GM21360 (cell line): ENCODE measurements at regions not wholly inside any gene's neighbourhood (a gene's known extent, or its start where the extent isn't known, plus 50 kb on each side); places are given as distances from the start of the nearest gene placed in this dataset.

ENCODE experiments used
- ATAC-seq: cut with Tn5 transposase; IDR thresholded peaks from one replicate; pipeline ENCODE4 v1.9.1; 2021; ENCODE audit warnings: mild to moderate bottlenecking, moderate library complexity; ENCODE audit not compliant: unreplicated experiment

DNA sequence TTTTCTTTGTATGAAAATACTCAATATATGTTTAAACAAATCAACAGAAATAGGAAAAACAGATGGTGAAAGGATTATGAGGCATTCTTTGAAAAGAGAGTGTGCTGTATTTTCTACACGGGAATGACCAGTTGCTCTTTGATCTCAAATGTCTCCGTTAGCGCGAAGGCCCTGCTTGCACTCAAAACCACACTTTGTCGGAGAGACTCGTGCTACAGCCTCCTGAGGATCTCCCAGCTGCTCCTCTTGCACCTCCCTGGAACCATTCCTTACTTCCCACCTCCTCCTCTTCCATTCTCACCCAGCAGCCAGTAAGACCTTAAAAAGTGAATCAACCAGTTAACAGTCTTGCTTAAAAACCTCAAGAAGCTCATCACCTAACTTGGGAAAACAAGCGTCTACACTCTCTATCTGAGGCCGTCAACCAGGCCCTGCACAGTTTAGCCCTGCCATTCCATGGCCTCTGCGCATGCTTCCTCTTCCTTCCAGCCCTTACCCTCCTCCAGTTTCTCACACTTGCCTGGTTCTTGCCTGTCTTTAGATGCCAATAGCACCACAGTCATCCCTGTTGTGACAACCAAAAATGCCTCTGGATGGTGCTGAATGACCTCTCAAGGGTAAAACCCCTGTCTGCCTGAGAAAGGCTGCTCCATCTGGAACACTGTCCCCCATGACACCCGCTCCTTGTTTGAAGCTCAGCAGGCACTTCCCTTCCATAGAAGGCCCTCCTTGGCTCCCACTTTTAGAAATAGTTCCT, 594.7 kb upstream of the WWC1 start:
- no peak for ATAC-seq

DNA sequence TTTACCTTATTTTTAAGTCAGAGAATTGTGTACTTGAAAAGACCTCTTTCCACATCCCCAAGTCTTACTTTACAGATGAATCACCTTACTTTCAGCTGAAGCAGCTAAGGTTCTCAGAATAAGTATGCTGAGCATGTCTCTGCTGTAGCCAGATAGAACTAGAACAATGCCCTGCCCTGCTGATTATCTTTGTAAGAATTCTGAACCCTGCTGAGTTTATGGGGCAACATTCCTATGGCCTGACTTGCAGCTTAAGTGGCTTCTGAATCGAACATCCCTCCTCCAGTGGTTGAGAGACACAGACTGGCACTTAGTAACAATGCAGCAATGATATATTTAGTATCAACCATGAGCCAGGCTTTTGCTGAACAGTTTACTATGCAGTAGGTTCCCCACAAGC, 592.0 kb upstream of the WWC1 start:
- ATAC-seq: no peak

DNA sequence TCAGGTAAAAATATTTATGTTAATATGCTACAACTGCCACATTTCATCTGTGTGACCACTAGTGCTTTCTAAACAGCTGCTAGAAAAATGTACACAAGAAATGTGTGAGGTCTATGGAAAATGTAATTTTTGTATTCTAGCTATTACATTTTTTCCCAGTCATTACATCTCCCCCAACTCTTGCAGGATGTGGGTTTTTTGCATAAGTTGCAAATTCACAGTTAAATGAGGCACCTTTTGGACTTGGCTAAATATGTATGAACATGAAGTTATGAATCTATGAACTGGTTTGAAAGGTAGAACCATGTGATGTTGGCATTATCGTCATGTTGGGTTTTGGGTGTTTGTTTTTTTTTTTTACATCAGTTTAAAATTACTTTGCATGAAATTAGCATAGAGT, 590.4 kb upstream of the WWC1 start:
- ATAC-seq: no peak

DNA sequence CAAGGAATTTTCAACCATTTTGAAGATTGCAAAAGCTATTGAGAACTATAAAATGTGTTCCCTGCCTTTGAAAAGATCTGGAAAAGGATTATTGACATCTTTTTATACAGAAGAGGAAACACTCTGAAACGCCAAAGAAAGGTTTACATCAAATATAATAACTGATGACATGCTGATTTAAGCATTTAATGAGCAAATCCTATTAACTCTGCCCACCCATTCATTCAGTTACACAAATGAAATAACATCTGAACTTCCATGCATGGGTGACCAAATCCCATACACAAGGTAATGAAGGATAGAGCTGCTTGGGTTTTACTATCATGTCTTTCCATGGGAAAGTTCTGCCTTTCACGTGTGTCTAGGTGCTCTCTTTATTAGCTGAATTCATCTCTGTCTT, 589.4 kb upstream of the WWC1 start:
- no peak for ATAC-seq

DNA sequence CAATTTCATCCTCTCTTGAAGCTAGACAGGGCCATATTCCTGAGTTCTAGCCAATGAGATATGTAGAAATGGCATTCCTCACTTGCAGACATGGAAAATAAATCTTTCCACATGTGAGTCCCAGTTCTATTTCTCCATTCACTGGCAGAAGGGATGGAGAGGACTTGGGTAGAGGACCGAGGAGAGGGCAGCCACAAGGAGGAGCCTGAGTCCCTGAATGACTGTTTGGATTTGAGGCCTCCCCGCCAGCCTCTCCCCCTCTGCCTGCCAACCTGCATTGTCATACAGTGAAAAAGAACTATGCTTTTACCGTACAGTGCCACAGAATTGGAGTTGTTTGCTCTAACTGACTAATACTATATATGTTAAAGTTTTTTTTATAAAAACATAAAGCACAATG, 583.0 kb upstream of the WWC1 start:
- ATAC-seq: no peak

DNA sequence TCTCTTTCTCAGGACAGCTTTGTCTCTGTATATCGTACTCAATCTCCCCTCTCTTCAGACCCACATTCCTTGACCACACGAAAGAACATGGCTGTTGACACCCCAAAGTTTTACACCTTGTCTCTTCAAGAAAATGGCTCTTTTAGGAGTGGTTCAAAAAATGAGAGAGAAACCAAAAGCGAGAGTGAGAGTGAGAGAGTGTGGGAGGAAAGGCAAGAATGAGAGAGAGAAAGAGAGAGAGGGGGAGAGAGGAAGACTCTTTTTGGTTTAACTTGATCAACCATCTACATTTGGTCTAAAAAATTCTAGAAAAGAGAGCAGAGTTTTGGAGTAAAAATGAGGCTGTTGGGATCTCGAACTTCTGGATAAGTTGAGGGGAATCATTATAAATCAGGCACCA, 581.8 kb upstream of the WWC1 start:
- ATAC-seq: peak; percentile 76

DNA sequence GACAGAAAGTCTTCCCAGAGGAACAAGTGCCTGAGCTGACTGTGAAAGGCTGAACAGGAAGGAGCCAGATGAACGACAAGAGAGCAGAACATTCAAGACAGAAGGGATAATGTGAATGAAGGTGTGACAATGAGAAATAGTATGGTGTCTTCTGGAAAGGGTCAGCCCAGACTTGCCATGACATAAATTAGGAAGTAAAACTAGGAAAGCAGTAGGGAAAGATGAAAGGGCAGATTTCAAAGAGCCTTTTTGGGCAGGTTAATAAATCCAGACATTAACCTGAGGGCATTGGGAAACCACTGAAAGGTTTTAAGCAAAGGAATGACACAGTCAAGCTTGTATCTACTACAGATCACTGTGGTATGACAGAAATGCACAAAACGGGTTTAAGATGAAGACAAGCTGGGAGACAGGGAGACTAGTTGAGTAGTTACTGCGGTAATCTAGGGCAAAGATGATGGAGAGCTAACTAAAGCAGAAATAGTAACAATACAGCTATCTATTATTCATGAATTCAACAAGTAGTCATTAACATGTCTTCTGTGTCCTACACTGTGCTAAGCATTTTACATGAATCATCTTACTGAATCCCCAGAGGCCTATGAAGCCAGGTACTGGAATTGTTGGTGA, 580.9 kb upstream of the WWC1 start:
- no peak for ATAC-seq

DNA sequence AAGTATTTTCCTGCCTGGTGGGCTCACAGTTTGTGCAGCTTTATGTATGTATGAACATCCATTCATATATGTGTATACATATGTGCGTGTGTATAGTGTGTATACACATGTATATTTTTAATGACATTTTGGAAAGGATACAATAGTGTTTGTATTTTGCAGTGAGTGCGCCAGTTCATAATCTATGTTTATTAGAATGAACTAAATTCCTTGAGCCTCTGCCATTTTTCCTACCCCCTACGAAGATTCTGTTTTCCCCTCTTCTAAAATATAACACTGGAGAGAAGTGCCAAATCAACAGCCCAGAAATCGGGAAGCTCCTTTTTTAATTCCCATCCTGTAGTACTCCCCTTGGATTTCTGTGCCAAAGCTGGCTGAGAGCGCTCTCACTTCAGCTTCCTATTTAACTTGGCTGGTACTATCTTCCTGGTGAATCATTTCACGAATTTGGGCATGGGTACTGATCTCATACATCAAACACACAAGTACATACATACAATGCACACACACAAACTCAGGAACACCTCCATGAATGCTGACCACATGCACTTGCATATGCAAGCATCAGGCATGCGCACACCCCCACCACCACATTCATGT, 578.4 kb upstream of the WWC1 start:
- ATAC-seq: no peak

DNA sequence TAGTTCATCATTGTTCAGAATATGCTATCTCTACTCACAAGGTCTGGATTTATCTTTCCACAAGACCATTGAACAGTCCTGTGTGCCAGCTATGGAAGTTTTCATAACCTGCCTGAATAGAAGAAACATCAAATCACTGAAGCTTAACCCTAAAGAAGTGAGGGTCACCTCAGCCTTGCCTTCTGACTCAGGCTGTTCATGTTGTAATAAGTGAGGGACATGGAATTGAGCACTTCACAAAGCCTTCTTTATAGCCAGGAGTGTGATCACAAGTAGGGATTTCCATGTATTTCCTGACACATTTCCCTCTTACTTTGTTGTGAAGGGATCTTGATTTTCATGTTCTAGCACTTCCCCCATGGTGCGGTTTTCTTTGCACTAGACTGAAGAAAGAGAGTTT, 577.5 kb upstream of the WWC1 start:
- ATAC-seq: no peak

DNA sequence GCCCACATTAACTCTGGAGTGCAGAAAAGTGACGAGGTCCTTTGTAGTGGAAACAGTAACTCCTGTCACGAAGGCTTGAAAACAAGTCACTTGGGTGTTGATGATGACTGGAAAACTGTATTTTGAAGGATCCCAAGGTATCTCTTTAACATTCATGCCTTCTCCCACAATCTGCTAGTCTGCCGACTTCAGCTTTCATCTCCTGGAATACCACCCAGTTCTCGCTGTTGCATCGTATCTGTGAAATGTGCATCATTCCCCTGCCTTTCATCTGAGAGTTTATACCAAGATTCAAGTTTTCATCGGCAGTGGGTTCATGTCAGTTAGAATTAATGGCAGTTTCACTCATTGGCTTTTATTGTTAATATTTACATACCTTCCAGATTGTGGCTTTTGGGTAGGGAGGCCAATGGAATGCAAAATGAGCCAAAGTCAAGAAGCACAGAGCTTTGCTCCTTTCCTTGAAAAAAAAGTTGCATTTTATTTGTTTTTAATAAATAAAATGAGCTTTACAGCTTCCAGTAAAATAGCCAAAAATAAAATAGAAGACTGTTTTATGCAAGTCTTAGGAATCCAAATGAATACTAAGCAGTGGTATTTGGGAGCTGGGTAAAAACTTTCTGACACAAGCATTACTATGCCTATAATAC, 575.2 kb upstream of the WWC1 start:
- no peak for ATAC-seq

DNA sequence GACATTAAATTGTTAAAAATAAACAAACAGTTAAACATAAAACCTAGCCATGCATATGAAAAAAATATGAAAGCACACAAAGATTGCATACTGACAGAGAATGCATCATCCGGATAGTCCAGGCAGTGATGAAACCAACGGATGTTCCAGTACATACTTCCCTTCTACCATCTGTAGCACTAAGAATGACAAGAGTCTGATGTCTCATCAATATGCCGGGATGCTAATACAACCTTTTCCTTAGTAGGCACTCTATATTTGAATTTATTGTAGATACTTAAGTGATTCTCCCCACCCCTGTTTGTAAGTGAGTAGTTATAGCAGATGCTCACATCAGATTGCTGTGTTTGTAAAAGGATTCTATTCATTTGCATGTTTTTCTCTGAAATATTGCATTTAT, 571.2 kb upstream of the WWC1 start:
- no peak for ATAC-seq

DNA sequence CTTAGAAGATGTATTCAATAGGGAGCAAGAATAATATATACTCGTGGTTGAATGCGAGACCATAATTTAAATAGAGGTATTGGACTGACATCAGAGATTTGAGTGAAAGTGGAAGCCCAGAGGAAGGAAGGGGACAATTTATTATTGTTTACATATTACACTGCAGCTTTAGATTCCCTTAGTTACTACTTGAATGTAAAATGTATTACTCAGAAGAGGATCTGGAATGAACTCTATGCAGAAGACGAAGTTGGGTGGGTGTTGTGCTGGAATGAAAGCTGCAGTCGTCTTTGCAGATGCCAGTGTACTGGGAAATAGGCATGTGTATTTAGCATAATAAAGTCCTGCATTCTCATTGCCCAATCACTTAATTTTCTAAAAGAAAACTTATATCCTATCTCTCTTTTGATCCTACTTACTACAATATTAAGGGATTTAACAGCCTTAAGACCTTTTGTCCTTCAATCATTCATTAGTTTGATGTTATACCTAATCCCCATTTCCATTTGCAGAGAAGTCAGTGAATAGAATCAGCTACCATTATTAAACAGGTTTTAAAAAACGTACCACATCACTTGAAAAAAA, 570.7 kb upstream of the WWC1 start:
- no peak for ATAC-seq

DNA sequence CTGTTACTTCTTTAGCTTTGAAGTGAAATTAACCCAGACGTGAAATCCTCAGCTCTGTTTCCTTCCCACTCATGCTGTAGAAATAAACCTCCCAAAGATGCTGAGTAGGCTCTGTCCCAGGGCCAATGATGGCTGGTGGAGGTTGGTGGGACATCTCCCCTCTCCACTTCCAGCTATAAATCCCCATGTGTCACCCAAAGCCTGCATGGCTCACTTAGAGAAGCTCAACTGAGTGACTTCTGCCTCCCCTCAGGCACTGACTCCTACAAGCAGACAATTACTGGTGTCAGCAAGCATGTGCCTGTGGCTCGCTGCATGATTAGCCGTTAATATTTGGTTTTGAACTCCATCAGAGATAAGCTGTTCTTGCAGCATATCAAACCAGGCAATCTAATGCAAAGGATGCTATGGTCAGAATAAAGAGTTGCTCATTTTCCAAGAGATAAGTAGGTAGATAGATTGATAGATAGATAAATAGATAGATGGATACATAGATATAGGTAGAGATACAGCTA, 569.5 kb upstream of the WWC1 start:
- no peak for ATAC-seq

DNA sequence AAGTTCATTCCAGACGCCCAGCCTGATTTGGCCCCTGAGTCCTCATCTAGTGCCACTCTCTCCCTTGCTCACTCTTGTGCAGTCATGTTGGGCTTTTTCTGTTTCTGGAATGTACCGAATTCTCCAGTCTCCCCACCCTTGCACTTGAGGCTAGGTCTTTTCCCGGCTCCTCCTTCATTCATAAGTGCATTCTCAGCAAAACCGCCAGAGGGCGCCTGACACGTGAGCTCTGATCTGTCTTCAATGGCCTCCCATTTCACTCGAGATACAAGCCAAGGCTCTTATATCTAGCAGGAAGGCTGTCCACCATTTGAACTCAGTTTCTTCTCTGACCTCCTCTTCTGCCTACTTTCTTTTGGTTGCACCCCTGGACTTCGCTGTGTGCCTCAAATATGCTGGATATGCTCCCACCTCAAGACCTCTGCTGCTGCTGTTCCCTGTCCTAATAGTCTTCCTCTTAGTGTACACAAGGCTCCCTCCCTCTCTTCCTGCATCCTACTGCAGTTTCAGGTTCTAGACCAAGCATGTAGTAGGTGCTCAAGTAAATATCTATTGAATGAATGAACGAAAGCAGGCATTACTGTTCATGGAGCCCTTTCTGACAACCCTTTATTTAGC, 568.1 kb upstream of the WWC1 start:
- ATAC-seq: peak; percentile 97

DNA sequence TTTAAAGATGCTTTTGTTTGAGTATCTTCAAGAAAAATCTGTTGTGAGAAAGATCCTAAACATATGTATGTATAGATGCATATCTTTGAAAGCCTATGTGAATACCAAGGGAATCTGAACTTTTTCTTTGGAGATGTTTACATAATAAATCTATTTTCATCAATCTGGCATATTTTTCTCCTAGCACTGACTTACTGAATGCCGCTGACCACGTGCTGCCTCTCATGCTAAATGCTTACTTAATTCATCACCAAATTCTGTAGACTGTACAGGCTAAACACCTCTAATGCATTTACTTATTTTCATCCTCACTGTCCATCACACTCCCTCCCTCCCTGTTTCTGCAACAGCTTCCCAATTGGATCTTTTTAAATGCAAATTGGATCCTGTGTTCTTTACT, 566.2 kb upstream of the WWC1 start:
- no peak for ATAC-seq

DNA sequence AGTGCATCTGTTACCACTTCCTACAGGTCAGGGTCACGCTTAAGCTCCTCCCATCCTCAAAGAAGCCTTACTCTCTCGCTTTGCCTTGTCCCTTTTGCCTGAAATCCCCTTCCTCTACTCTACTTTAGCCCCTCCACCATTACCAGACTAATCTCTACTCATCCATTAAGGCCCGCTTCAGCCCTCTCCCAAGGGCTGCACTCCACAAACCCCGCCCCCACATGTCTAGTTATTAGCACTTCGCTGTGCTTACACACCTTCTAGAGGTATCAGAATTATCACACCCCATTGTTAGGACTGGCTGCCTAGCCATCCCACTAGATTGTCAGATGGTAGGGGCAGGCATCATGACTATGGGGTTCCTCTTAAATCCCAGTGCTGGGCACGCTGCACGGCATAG, 565.7 kb upstream of the WWC1 start:
- no peak for ATAC-seq

DNA sequence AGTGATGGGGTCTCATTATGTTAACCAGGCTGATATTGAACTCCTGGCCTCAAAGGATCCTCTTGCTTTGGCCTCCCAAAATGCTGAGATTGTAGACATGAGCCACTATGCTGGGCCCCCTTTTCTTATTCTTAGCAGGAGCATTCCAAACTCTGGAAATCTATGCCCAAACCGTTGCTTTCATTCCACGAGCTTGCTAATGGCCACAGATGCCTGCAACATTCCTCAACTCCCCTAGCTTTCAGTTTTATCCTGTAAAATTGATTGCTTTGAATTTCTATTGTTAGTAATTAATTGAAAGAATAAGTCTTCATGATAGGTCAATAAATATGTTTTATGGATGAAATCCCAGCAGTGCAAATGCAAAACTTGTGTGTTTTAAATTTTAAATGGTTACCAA, 564.8 kb upstream of the WWC1 start:
- ATAC-seq: no peak

DNA sequence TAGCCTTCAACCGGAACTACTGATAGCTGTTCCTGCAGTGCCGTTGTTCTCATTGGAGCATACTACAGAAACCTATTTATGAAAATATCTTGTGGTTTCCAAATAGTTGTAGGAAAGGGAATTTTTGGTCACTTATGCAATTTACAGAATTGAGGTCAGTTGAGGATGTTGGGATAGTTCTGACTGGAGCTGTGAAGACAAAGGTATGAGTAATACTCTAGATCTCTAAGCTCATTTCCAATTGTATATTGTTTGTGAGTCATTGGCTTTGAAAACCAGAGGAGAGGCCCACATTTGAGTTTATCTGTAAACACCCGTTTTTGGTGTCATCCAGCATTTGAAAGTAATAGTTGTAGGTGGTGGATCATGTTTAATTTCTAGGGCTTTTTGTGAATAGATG, 561.3 kb upstream of the WWC1 start:
- no peak for ATAC-seq

DNA sequence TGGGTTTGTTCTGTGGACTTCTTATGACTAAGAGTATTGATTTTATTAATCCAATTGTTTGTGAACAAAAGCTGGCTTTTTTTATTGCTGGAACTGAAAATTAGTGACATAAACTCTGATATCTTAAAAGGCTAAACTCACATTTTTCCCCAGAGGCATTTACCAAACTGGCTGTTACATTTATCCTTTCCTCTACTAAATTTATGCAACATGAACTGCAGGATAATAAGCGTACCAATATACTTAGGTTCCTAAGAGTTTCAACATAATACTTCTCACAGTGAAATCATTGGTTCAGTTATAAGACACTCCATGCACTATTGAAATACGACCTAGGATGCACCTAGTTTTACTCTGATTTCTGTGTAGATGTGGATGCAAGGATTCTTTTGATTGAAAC, 560.8 kb upstream of the WWC1 start:
- ATAC-seq: no peak

DNA sequence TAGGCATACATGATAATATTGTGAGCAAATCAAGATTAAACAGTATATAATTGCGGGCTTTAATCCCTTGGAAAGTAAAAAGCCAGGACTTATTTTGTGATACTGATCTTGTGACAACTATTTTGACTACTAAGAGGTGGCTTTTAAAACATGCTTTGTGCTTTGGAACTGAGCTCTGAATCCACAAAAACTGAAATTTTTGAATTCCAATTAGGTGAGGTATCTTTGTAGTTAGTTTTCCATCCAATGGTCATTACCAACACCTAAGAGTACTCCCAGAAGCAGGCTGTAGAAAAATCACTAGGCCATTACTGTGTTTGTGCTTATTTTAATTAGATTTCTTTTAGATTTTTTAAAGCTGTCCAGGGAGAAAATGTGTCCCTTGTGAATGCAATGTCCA, 559.5 kb upstream of the WWC1 start:
- no peak for ATAC-seq

DNA sequence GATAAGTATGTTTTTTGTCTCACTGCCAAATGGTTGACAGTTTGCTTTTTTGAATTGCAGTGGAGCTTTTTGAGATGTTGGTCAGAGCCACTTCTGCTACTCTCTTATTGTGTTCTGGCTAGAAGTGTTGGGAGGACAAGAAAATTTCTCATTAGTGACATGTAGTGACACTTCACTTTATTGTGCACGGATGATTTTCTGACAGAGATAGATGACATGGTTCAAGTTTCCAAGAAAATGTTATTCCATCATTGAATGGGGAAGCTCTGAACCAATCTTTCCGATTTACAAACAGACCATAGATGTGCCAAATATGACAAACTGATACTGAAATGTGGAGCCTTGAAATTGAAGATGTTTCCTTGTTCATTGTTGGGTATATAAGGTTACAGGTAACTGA, 558.9 kb upstream of the WWC1 start:
- ATAC-seq: no peak
